NB4 (cell line): ENCODE measurements at regions not wholly inside any gene's neighbourhood (a gene's known extent, or its start where the extent isn't known, plus 50 kb on each side); places are given as distances from the start of the nearest gene placed in this dataset.

ENCODE experiments used
- CTCF ChIP-seq: IDR thresholded peaks from one replicate; pipeline ENCODE4 v1.5.1; 2012; ENCODE audit warnings: low read depth, low read length
- MYC ChIP-seq: IDR thresholded peaks from 2 replicates; pipeline ENCODE4 v1.6.1; 2011; ENCODE audit warnings: low read depth, low read length
- POLR2A ChIP-seq: IDR thresholded peaks from 2 replicates; pipeline ENCODE4 v1.6.1; 2011; ENCODE audit warnings: mild to moderate bottlenecking; ENCODE audit not compliant: insufficient read length; ENCODE audit errors: extremely low read depth

- TF ChIP-seq MYC = no peak
- no peak for TF ChIP-seq CTCF
- no peak for TF ChIP-seq POLR2A
Measured at GRCh38 chrX:67789536-67789935, 245.7 kb downstream of the AR start.
